SK-N-SH (cell line): ENCODE measurements at regions not wholly inside any gene's neighbourhood (a gene's known extent, or its start where the extent isn't known, plus 50 kb on each side); places are given as distances from the start of the nearest gene placed in this dataset.

Source experiments
- CTCF ChIA-PET: fragments of 300-600, 350-600 bp; formaldehyde crosslinking; extraction: SDS; loops from one replicate; lab custom pipeline; 2021; lab: Yijun Ruan, JAX
- POLR2A ChIA-PET: fragments of 350-600 bp; sonication (Branson Sonifier 250); formaldehyde crosslinking; extraction: SDS; loops from one replicate; lab custom pipeline; 2020; ENCODE audit warnings: antibody characterized with exemption, inconsistent platforms; lab: Yijun Ruan, JAX
- DNase-seq: peaks from one replicate; pipeline ENCODE4 v3.0.0; 2012
- H2AFZ ChIP-seq: fragments of 200-600 bp; sonication (generic); 2 replicates; pipeline ENCODE4 v1.8.1; 2016; ENCODE audit warnings: antibody characterized with exemption, mild to moderate bottlenecking, low read depth
- H3F3A ChIP-seq: fragments of 200-600 bp; sonication (generic); replicated peaks from 2 replicates; pipeline ENCODE3; 2016; ENCODE audit warnings: antibody characterized with exemption, mild to moderate bottlenecking; ENCODE audit not compliant: insufficient read depth
- H3K27ac ChIP-seq, 2 experiments: fragments of 200-500 bp in 1 of 2; fragments of 200-600 bp in 1 of 2; sonication (Bioruptor generic) in 1 of 2; sonication (generic), shearing (Covaris generic) in 1 of 2; 2 replicates each; pipeline versions ENCODE4 v1.5.1 to v1.6.1; 2014 to 2016; ENCODE audit warnings: low read depth in 2 of 2, inconsistent platforms in 1 of 2, low read length in 1 of 2, mild to moderate bottlenecking in 1 of 2, mixed read lengths in 1 of 2
- H3K27me3 ChIP-seq: fragments of 200-600 bp; sonication (generic), shearing (Covaris generic); 2 replicates; pipeline ENCODE4 v1.6.1; 2016; ENCODE audit warnings: mixed run types; ENCODE audit not compliant: insufficient read depth
- H3K36me3 ChIP-seq, 2 experiments: fragments of 200-500 bp in 1 of 2; fragments of 200-600 bp in 1 of 2; sonication (Bioruptor generic) in 1 of 2; sonication (generic) in 1 of 2; replicated peaks in 1 of 2; 2 replicates each; pipeline versions ENCODE3 to v1.5.1; 2014 to 2016; ENCODE audit warnings: low read length in 1 of 2, mild to moderate bottlenecking in 1 of 2; ENCODE audit not compliant: insufficient read depth in 2 of 2, control insufficient read depth in 1 of 2
- H3K4me1 ChIP-seq, 2 experiments: fragments of 200-500 bp in 1 of 2; fragments of 200-600 bp in 1 of 2; sonication (Bioruptor generic) in 1 of 2; sonication (generic), shearing (Covaris generic) in 1 of 2; 2 replicates each; pipeline versions ENCODE4 v1.5.1 to v1.6.1; 2014 to 2016; ENCODE audit warnings: low read depth in 1 of 2, low read length in 1 of 2, mixed run types in 1 of 2; ENCODE audit not compliant: insufficient read depth in 2 of 2, control insufficient read depth in 1 of 2
- H3K4me2 ChIP-seq: fragments of 200-600 bp; sonication (generic), shearing (Covaris generic); 2 replicates; pipeline ENCODE4 v1.6.1; 2017; ENCODE audit warnings: mixed run types
- H3K4me3 ChIP-seq, 2 experiments: fragments of 200-500 bp in 1 of 2; fragments of 200-600 bp in 1 of 2; sonication (Bioruptor generic) in 1 of 2; sonication (generic), shearing (Covaris generic) in 1 of 2; 2 replicates each; pipeline versions ENCODE4 v1.5.1 to v1.8.1; 2014 to 2016; ENCODE audit warnings: low read depth in 2 of 2, inconsistent platforms in 1 of 2, low read length in 1 of 2, mild to moderate bottlenecking in 1 of 2, mixed read lengths in 1 of 2, moderate library complexity in 1 of 2
- H3K79me2 ChIP-seq: fragments of 200-600 bp; sonication (generic); 2 replicates; pipeline ENCODE4 v1.8.1; 2017; ENCODE audit warnings: mild to moderate bottlenecking; ENCODE audit not compliant: insufficient read depth
- H3K9ac ChIP-seq: fragments of 200-600 bp; sonication (generic); 2 replicates; pipeline ENCODE4 v1.6.1; 2017; ENCODE audit warnings: mixed run types
- H3K9me2 ChIP-seq: fragments of 200-600 bp; sonication (generic); 2 replicates; pipeline ENCODE4 v1.6.1; 2017; ENCODE audit warnings: mixed run types
- H3K9me3 ChIP-seq: fragments of 200-600 bp; sonication (generic); 2 replicates; pipeline ENCODE4 v1.6.1; 2017; ENCODE audit warnings: mixed run types, mild to moderate bottlenecking, moderate library complexity
- H4K20me1 ChIP-seq: fragments of 200-600 bp; sonication (generic); 2 replicates; pipeline ENCODE4 v1.6.1; 2017; ENCODE audit warnings: mild to moderate bottlenecking, mixed run types; ENCODE audit not compliant: insufficient read depth
- CHD2 ChIP-seq: fragments of 150-350 bp; IDR thresholded peaks from 2 replicates; pipeline ENCODE4 v1.6.1; 2018; ENCODE audit warnings: low read length; ENCODE audit not compliant: partially characterized antibody
- CTCF ChIP-seq: fragments of 200-600 bp; sonication (generic); IDR thresholded peaks from 2 replicates; pipeline ENCODE4 v1.6.1; 2017; ENCODE audit warnings: antibody characterized with exemption, mild to moderate bottlenecking, moderate library complexity
- EP300 ChIP-seq, 2 experiments: IDR thresholded peaks; 2 replicates each; pipeline versions ENCODE4 v1.4.0 to v1.6.1; 2012; ENCODE audit warnings: borderline replicate concordance in 1 of 2, low read depth in 1 of 2, low read length in 1 of 2
- FOXM1 ChIP-seq: IDR thresholded peaks from 2 replicates; pipeline ENCODE4 v1.4.0; 2012; ENCODE audit warnings: low read depth, mild to moderate bottlenecking
- GABPA ChIP-seq: IDR thresholded peaks from 2 replicates; pipeline ENCODE4 v1.4.0; 2012; ENCODE audit warnings: low read depth, mild to moderate bottlenecking
- IRF3 ChIP-seq: fragments of 150-350 bp; IDR thresholded peaks from 2 replicates; pipeline ENCODE4 v1.6.1; 2016; ENCODE audit warnings: mild to moderate bottlenecking, low read depth, low read length
- NFIC ChIP-seq: IDR thresholded peaks from 2 replicates; pipeline ENCODE4 v1.4.0; 2012; ENCODE audit warnings: borderline replicate concordance
- NRF1 ChIP-seq: IDR thresholded peaks from 2 replicates; pipeline ENCODE4 v1.6.1; 2012; ENCODE audit warnings: low read depth, mild to moderate bottlenecking, low read length
- PBX3 ChIP-seq: IDR thresholded peaks from 2 replicates; pipeline ENCODE4; 2012
- POLR2AphosphoS5 ChIP-seq: IDR thresholded peaks from 2 replicates; pipeline ENCODE4 v1.6.1; 2012; ENCODE audit warnings: low read depth, low read length
- REST ChIP-seq: IDR thresholded peaks from 2 replicates; pipeline ENCODE4 v1.6.1; 2012; ENCODE audit warnings: mild to moderate bottlenecking, low read depth, low read length, moderate library complexity
- RXRA ChIP-seq: IDR thresholded peaks from 2 replicates; pipeline ENCODE4 v1.4.0; 2012; ENCODE audit warnings: low read depth, mild to moderate bottlenecking, borderline replicate concordance
- SIN3A ChIP-seq: IDR thresholded peaks from 2 replicates; pipeline ENCODE4 v1.6.1; 2012; ENCODE audit warnings: low read depth, mild to moderate bottlenecking, low read length, moderate library complexity, borderline replicate concordance
- SMC3 ChIP-seq: IDR thresholded peaks from 2 replicates; pipeline ENCODE4 v1.6.1; 2012; ENCODE audit warnings: low read depth, low read length, improper control_type of control experiment
- TAF1 ChIP-seq: IDR thresholded peaks from 2 replicates; pipeline ENCODE4 v1.6.1; 2012; ENCODE audit warnings: low read depth, mild to moderate bottlenecking, low read length, moderate library complexity, borderline replicate concordance
- TEAD4 ChIP-seq: IDR thresholded peaks from 2 replicates; pipeline ENCODE4 v1.4.0; 2012; ENCODE audit warnings: mild to moderate bottlenecking, borderline replicate concordance; ENCODE audit not compliant: insufficient read depth
- USF2 ChIP-seq: fragments of 150-350 bp; IDR thresholded peaks from 2 replicates; pipeline ENCODE4 v1.6.1; 2017; ENCODE audit warnings: antibody characterized with exemption, low read length, low read depth, borderline replicate concordance
- YY1 ChIP-seq: IDR thresholded peaks from 2 replicates; pipeline ENCODE4 v1.4.0; 2012; ENCODE audit warnings: low read depth, mild to moderate bottlenecking
- ZBTB33 ChIP-seq: IDR thresholded peaks from 2 replicates; pipeline ENCODE4 v1.4.0; 2012; ENCODE audit warnings: low read depth, borderline replicate concordance
- WGBS: methylation state at CpG from one replicate; pipeline ENCODE4 v1.1.6; 2017; ENCODE audit warnings: low lambda C conversion rate; 5-methylcytosine and 5-hydroxymethylcytosine counted together

- Histone ChIP-seq H3K9ac (peak overlapping the region; percentile 33; the same call in 1 of the 2 replicates), H3K36me3 (no peaks in the 10 kb centered on the region), H3K4me2 (peak overlapping the region; percentile 63; the same call in 1 of the 2 replicates), H3F3A (peaks cover 13% of the 10 kb centered on the region), H2AFZ (peak overlapping the region; percentile 94), H3K9me3 (no peaks in the 10 kb centered on the region), H4K20me1 (no peaks in the 10 kb centered on the region), H3K9me2 (no peaks in the 10 kb centered on the region), H3K4me1 (peaks cover 0 to 17% of the 10 kb centered on the region in 2 experiments; a peak in 2 of 4 replicates), H3K4me3 (no peak overlapping the region), H3K27me3 (no peaks in the 10 kb centered on the region), H3K79me2 (no peaks in the 10 kb centered on the region), H3K27ac (peak overlapping the region; percentile 60 to 91; a peak in 3 of 4 replicates)
- no peak for DNase-seq
- POLR2A ChIA-PET, result no interaction called here
- CTCF ChIA-PET, result no interaction called here
- 17% methylated on average over 5 of the region's 5 CpGs for WGBS
- no peak for TF ChIP-seq USF2
- no peak for TF ChIP-seq PBX3
- TF ChIP-seq CTCF, result no peak
- TF ChIP-seq REST, result no peak
- no peak for TF ChIP-seq SMC3
- TF ChIP-seq NFIC, result peak; percentile 22; the same call in 1 of the 2 replicates
- TF ChIP-seq SIN3A, result no peak
- TF ChIP-seq YY1, result no peak
- 0 out of 2 replicates have a peak, but pooled peaks have one; percentile 32 for TF ChIP-seq RXRA
- peak; percentile 61; the same call in 1 of the 2 replicates for TF ChIP-seq POLR2AphosphoS5
- no peak for TF ChIP-seq IRF3
- peak; percentile 88 for TF ChIP-seq TEAD4
- no peak; the same call in 1 of the 2 replicates for TF ChIP-seq GABPA
- TF ChIP-seq TAF1, result no peak
- TF ChIP-seq ZBTB33, result no peak
- TF ChIP-seq EP300 (IDR thresholded peaks at IDR 0.05; ENCODE audit: borderline replicate concordance in 1 of 2, low read depth in 1 of 2, low read length in 1 of 2), result peak in 1 of 2 experiments; percentile 78; a peak in 2 of 4 replicates
- TF ChIP-seq CHD2, result no peak
- 0 out of 2 replicates have a peak, but pooled peaks have one; percentile 34 for TF ChIP-seq FOXM1
- TF ChIP-seq NRF1, result no peak
Observed at GRCh38 chr13:28557725-28558520, 63.0 kb upstream of the FLT1 start.
